Natural killer cell treated with Interleukin-12 subunit alpha and Interleukin-12 subunit beta and Interleukin-15 and Interleukin-18, amount 100 ng/mL, for 72 hours (primary cell): ENCODE measurements at regions not wholly inside any gene's neighbourhood (a gene's known extent, or its start where the extent isn't known, plus 50 kb on each side); places are given as distances from the start of the nearest gene placed in this dataset.

ENCODE experiments used
- ATAC-seq, 2 donors: fragments of 150-1000 bp; cut with Tn5 transposase in 1 of 2; sonication (Bioruptor Pico), chemical (Tn5 transposase) in 1 of 2; 2 replicates each; pipeline ENCODE4 v1.10.0; 2021
- DNase-seq: peaks from one replicate; pipeline ENCODE4 v3.0.0; 2022; ENCODE audit warnings: low spot score
- H3K27ac Mint-ChIP-seq, 2 donors: 1 replicate in 1 of 2; 2 replicates in 1 of 2; pipeline ENCODE4 v1.8.0; 2022; ENCODE audit warnings: mixed read lengths in 2 of 2, mild to moderate bottlenecking in 1 of 2, moderate library complexity in 1 of 2
- H3K27me3 Mint-ChIP-seq, 2 donors: 1 replicate in 1 of 2; 2 replicates in 1 of 2; pipeline ENCODE4 v1.8.0; 2022; ENCODE audit warnings: mixed read lengths in 2 of 2
- H3K36me3 Mint-ChIP-seq: one replicate; pipeline ENCODE4 v1.8.0; 2022; ENCODE audit warnings: mixed read lengths
- H3K4me1 Mint-ChIP-seq, 2 donors: 1 replicate in 1 of 2; 2 replicates in 1 of 2; pipeline ENCODE4 v1.8.0; 2022; ENCODE audit warnings: low read depth in 2 of 2, mixed read lengths in 2 of 2, mild to moderate bottlenecking in 1 of 2
- H3K4me3 Mint-ChIP-seq: one replicate; pipeline ENCODE4 v1.8.0; 2022; ENCODE audit warnings: mixed read lengths
- H3K9me3 Mint-ChIP-seq: 2 replicates; pipeline ENCODE4 v1.8.0; 2022; ENCODE audit warnings: mixed read lengths

DNA sequence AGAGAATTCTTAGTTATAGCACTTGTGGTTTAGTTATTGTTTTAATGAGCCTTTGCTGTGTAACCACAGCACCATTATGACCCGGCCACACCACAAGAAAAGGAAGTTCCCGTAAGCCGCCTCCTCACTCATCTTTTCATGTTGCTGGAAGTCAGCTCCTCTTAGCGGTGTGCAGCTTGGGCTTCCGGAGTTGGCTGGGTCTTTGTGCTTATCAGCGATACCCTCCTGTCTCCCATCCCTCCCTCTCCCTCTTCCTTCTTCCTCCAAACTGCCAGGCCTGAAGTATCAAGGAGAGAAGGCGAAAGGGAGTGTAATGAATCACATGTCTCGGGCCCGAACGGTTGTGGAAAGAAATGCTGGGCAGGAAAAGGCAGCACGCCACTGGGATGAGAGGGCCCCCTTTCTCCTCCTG lies 353.5 kb downstream of the MCTP2 start:
- Mint-ChIP-seq H3K4me3 (peak overlapping the region; percentile 81), H3K27ac (peak overlapping the region; percentile 51 to 60), H3K27me3 (peaks cover 58 to 86% of the 10 kb centered on the region in 2 donors), H3K9me3 (no peaks in the 10 kb centered on the region), H3K36me3 (peaks cover 4% of the 10 kb centered on the region), H3K4me1 (peaks cover 38 to 41% of the 10 kb centered on the region in 2 donors)
- DNase-seq (peak; percentile 76), ATAC-seq (peak; percentile 90 to 92)

GRCh38 chr15:94586099-94586498 lies 354.7 kb downstream of the MCTP2 start:
- Mint-ChIP-seq H3K4me1 (peaks cover 33 to 41% of the 10 kb centered on the region in 2 donors), H3K4me3 (peak overlapping the region; percentile 81), H3K27ac (peak overlapping the region; percentile 51 to 60), H3K9me3 (no peaks in the 10 kb centered on the region), H3K27me3 (peaks cover 55 to 87% of the 10 kb centered on the region in 2 donors), H3K36me3 (peaks cover 4% of the 10 kb centered on the region)
- ATAC-seq = no peak
- no peak for DNase-seq

DNA sequence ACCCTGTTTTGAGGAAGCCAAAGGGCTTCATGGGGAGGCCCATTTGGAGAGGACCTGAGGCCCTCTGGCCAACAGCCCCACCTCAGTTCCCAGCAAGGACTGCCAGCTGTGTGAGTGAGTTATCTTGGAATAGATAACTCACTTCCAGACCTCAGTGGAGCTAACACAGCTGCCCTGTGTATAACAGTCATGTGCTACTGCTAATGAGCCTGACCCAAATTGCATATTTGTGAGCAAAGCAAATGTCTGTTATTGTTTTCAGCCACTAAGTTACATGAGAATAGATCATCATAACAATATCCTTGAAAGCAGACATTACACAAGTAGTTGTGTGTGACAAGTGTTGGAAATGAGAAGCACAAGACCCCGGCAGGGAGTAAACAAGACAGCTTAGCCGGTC lies 355.8 kb downstream of the MCTP2 start:
- ATAC-seq (no peak), DNase-seq (no peak)
- Mint-ChIP-seq H3K4me1 (peaks cover 30 to 33% of the 10 kb centered on the region in 2 donors), H3K27me3 (peaks cover 52 to 82% of the 10 kb centered on the region in 2 donors), H3K9me3 (no peaks in the 10 kb centered on the region), H3K36me3 (peaks cover 4% of the 10 kb centered on the region), H3K27ac (peak overlapping the region in 1 of 2 donors; percentile 66), H3K4me3 (no peak overlapping the region)

DNA sequence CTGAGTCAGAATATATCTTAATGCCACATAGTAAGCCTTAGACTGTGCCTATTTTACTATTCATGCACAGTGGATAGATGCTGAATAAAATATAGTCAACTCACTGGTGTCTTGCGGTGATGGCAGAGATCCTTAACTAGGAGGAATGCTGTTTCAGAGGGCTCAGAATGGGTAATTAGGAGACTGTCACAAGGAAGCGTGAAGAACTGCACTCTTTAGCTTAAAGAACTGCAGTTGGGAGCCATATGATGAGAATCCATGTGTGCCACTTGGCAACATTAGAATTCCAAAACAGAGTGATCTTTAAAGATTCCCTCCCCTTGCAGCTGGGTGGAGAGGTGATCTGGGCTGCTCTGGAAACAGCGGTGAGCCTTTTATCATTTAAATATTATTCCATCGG lies 357.6 kb downstream of the MCTP2 start:
- H3K9me3 Mint-ChIP-seq = no peaks in the 10 kb centered on the region
- ATAC-seq = no peak
- H3K27ac Mint-ChIP-seq = no peak overlapping the region
- peaks cover 4% of the 10 kb centered on the region for H3K36me3 Mint-ChIP-seq
- no peak overlapping the region for H3K4me3 Mint-ChIP-seq
- H3K4me1 Mint-ChIP-seq = peaks cover 21 to 23% of the 10 kb centered on the region in 2 donors
- no peak for DNase-seq
- peaks cover 53 to 82% of the 10 kb centered on the region in 2 donors for H3K27me3 Mint-ChIP-seq

DNA sequence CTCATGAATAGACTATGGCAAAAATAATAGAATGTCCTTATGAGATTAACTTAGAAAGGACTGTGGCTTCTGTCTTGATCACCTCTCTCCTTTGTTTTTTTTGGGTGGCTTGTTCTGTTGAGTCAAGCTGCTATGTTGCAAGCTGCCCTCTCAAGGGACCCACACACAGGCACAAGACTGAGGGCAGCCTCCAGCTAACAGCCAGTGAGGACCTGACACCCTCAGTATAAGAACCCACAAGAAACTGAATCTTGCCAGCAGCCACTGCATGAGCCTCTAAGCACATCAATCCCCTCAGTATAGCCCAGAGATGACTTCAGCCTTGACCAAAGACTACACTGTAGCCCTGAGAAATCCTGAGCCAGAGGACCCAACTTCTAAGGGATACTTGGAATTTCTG lies 361.1 kb downstream of the MCTP2 start:
- peaks cover 53 to 72% of the 10 kb centered on the region in 2 donors for H3K27me3 Mint-ChIP-seq
- no peaks in the 10 kb centered on the region for H3K36me3 Mint-ChIP-seq
- no peaks in the 10 kb centered on the region for H3K4me1 Mint-ChIP-seq
- H3K9me3 Mint-ChIP-seq = no peaks in the 10 kb centered on the region
- H3K27ac Mint-ChIP-seq = no peak overlapping the region
- no peak overlapping the region for H3K4me3 Mint-ChIP-seq
- ATAC-seq = peak in 1 of 2 donors; percentile 41
- DNase-seq = no peak

DNA sequence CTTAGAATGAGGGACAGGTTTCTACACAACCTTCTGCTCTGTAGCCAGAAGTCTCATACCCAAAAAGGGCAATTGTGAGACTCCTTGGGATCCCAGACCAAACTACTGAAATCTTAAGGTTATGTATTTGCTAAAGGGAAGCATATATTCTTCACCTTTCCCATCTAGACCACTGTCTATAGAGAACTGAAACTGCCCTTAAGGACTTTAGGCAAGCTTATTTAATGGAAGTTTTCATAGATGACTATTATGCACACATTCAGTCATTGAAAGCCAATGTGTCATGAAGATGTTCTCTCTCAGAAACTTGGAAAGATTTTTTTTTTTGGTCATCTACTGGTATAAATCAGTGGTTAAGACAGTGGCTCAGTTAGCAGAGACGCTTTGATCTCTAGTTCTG lies 365.3 kb downstream of the MCTP2 start:
- no peak for ATAC-seq
- no peaks in the 10 kb centered on the region for H3K36me3 Mint-ChIP-seq
- peaks cover 49% of the 10 kb centered on the region in 2 donors for H3K27me3 Mint-ChIP-seq
- H3K9me3 Mint-ChIP-seq = no peaks in the 10 kb centered on the region
- no peak for DNase-seq
- H3K4me3 Mint-ChIP-seq = no peak overlapping the region
- no peaks in the 10 kb centered on the region for H3K4me1 Mint-ChIP-seq
- H3K27ac Mint-ChIP-seq = no peak overlapping the region

- no peak for ATAC-seq
- Mint-ChIP-seq H3K4me1 (peaks cover 2% of the 10 kb centered on the region in 2 donors), H3K36me3 (peaks cover 2% of the 10 kb centered on the region), H3K4me3 (no peak overlapping the region), H3K9me3 (peaks cover under 1% of the 10 kb centered on the region), H3K27ac (no peak overlapping the region), H3K27me3 (peaks cover 43 to 44% of the 10 kb centered on the region in 2 donors)
- DNase-seq = no peak
Observed at GRCh38 chr15:94600505-94600904, 369.1 kb downstream of the MCTP2 start.

DNA sequence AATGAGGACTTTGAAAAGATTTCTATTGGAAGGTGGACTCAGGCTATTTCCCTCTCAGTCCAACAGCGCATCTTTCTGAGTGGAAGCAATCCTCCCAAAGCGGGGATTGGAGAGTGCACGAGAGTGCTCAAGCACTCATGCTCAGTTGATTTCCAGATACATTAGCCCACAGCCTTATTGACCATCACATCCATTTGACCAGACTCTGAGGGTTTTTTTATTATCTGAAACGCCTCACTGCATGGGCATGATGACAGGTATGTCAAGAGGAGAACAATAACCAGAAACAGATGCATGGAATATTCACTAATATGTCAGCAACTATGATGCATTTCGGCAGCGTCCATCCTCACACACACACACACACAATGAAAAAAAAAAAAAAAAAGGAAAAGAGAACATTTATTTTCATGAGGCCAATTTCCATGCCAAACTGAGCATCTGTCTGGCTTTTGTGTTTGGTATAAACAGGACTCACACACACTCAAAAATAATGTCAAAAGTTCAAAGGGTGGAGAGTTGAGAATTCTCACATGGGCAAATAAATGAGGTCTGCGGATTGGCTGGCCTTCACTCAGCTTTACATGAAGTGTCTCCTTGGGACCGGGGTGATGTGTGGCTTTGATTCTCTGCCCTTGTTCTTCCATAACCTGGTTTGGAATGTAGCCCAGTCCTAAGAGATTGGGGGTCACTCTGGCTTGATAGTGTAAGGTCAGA lies 371.6 kb downstream of the MCTP2 start:
- Mint-ChIP-seq H3K4me3 (no peak overlapping the region), H3K27me3 (peaks cover 32 to 38% of the 10 kb centered on the region in 2 donors), H3K27ac (no peak overlapping the region), H3K36me3 (peaks cover 4% of the 10 kb centered on the region), H3K9me3 (peaks cover 3% of the 10 kb centered on the region), H3K4me1 (peaks cover 22 to 26% of the 10 kb centered on the region in 2 donors)
- ATAC-seq (no peak), DNase-seq (no peak)

GRCh38 chr15:94606286-94606685 lies 374.9 kb downstream of the MCTP2 start:
- Mint-ChIP-seq H3K9me3 (peaks cover 3% of the 10 kb centered on the region), H3K27me3 (peaks cover 27 to 35% of the 10 kb centered on the region in 2 donors), H3K4me1 (peaks cover 37 to 39% of the 10 kb centered on the region in 2 donors), H3K36me3 (peaks cover 4% of the 10 kb centered on the region), H3K4me3 (no peak overlapping the region), H3K27ac (no peak overlapping the region)
- no peak for ATAC-seq
- no peak for DNase-seq

- H3K4me3 Mint-ChIP-seq = peak overlapping the region; percentile 75
Observed at GRCh38 chr15:94607176-94607654, 375.9 kb downstream of the MCTP2 start.

GRCh38 chr15:94610069-94610468 lies 378.7 kb downstream of the MCTP2 start:
- Mint-ChIP-seq H3K27me3 (peaks cover 28 to 29% of the 10 kb centered on the region in 2 donors), H3K36me3 (peaks cover 4% of the 10 kb centered on the region), H3K9me3 (peaks cover 3% of the 10 kb centered on the region), H3K27ac (no peak overlapping the region), H3K4me3 (no peak overlapping the region), H3K4me1 (peaks cover 37 to 41% of the 10 kb centered on the region in 2 donors)
- DNase-seq (no peak), ATAC-seq (peak; percentile 61 to 76)

More at GRCh38 chr15:94607176-94607654, 375.9 kb downstream of the MCTP2 start:
- DNase-seq = no peak
- Mint-ChIP-seq H3K27ac (peak overlapping the region; percentile 30 to 54), H3K4me1 (peaks cover 37 to 41% of the 10 kb centered on the region in 2 donors), H3K27me3 (peaks cover 22 to 34% of the 10 kb centered on the region in 2 donors), H3K9me3 (peaks cover 3% of the 10 kb centered on the region), H3K36me3 (peaks cover 4% of the 10 kb centered on the region)
- peak; percentile 55 to 63 for ATAC-seq

GRCh38 chr15:94610485-94610884 lies 379.1 kb downstream of the MCTP2 start:
- no peak for DNase-seq
- peaks cover 3% of the 10 kb centered on the region for H3K9me3 Mint-ChIP-seq
- peak overlapping the region; percentile 10 for H3K4me3 Mint-ChIP-seq
- peaks cover 27 to 28% of the 10 kb centered on the region in 2 donors for H3K27me3 Mint-ChIP-seq
- H3K4me1 Mint-ChIP-seq = peaks cover 35 to 39% of the 10 kb centered on the region in 2 donors
- no peak for ATAC-seq
- no peak overlapping the region for H3K27ac Mint-ChIP-seq
- H3K36me3 Mint-ChIP-seq = peaks cover 3% of the 10 kb centered on the region

- H3K27ac Mint-ChIP-seq = no peak overlapping the region
- no peak for ATAC-seq
- no peak overlapping the region for H3K4me3 Mint-ChIP-seq
Observed at GRCh38 chr15:94611656-94612055, 380.3 kb downstream of the MCTP2 start.

GRCh38 chr15:94615688-94616087 lies 384.3 kb downstream of the MCTP2 start:
- Mint-ChIP-seq H3K4me1 (peaks cover 2 to 8% of the 10 kb centered on the region in 2 donors), H3K4me3 (no peak overlapping the region), H3K9me3 (no peaks in the 10 kb centered on the region), H3K27me3 (peaks cover 25 to 31% of the 10 kb centered on the region in 2 donors), H3K36me3 (no peaks in the 10 kb centered on the region), H3K27ac (no peak overlapping the region)
- no peak for DNase-seq
- no peak for ATAC-seq

More at GRCh38 chr15:94611656-94612055, 380.3 kb downstream of the MCTP2 start:
- Mint-ChIP-seq H3K27me3 (peaks cover 26 to 28% of the 10 kb centered on the region in 2 donors), H3K4me1 (peaks cover 23 to 31% of the 10 kb centered on the region in 2 donors), H3K9me3 (no peaks in the 10 kb centered on the region), H3K36me3 (no peaks in the 10 kb centered on the region)
- no peak for DNase-seq
